PC-3 (cell line): ENCODE measurements at regions not wholly inside any gene's neighbourhood (a gene's known extent, or its start where the extent isn't known, plus 50 kb on each side); places are given as distances from the start of the nearest gene placed in this dataset.

Experiments used
- ATAC-seq: fragments of 200-7000 bp; cut with Tn5 transposase; 2 replicates; pipeline ENCODE4 v1.9.1; 2020; ENCODE audit warnings: mild to moderate bottlenecking, moderate library complexity
- BruUV-seq: library from RNA; stranded (reverse); fragments of 400-500 nt; replicated peaks from 2 replicates; lab custom pipeline; 2021; lab: Mats Ljungman, UMichigan
- CTCF ChIA-PET: fragments of 300-600 bp; sonication (Branson Sonifier 250); formaldehyde crosslinking; loops from one replicate; lab custom pipeline; 2022; ENCODE audit warnings: antibody characterized with exemption; lab: Charles Lee
- POLR2A ChIA-PET: fragments of 300-600 bp; sonication (Branson Sonifier 250); formaldehyde crosslinking; loops from one replicate; lab custom pipeline; 2022; ENCODE audit warnings: antibody characterized with exemption; ENCODE audit not compliant: unreplicated experiment; lab: Charles Lee
- DNase-seq: peaks from one replicate; pipeline ENCODE4 v3.0.0-alpha.2; 2015
- H2AFZ ChIP-seq: fragments of 300-600 bp; sonication (generic); 2 replicates; pipeline ENCODE4 v1.6.0; 2016; ENCODE audit warnings: antibody characterized with exemption, low read length
- H3F3A ChIP-seq: fragments of 300-600 bp; sonication (generic); one replicate; pipeline ENCODE4 v1.6.0; 2017; ENCODE audit warnings: antibody characterized with exemption, low read length, control low read depth, mild to moderate bottlenecking; ENCODE audit not compliant: unreplicated experiment
- H3K27ac ChIP-seq: fragments of 300-600 bp; sonication (generic); 2 replicates; pipeline ENCODE4 v1.5.1; 2016; ENCODE audit warnings: mild to moderate bottlenecking, low read length
- H3K27me3 ChIP-seq: fragments of 300-600 bp; sonication (generic); 2 replicates; pipeline ENCODE4 v1.6.1; 2016; ENCODE audit warnings: low read length, mixed read lengths
- H3K36me3 ChIP-seq: fragments of 300-600 bp; sonication (generic); 2 replicates; pipeline ENCODE4 v1.6.1; 2016; ENCODE audit warnings: low read depth, mixed run types, low read length, mixed read lengths
- H3K4me1 ChIP-seq: fragments of 300-600 bp; sonication (generic); 2 replicates; pipeline ENCODE4 v1.5.1; 2016; ENCODE audit warnings: low read length; ENCODE audit not compliant: insufficient read depth
- H3K4me2 ChIP-seq: fragments of 300-600 bp; sonication (generic); 2 replicates; pipeline ENCODE4 v1.6.0; 2016; ENCODE audit warnings: low read length
- H3K4me3 ChIP-seq: fragments of 300-600 bp; sonication (generic); 2 replicates; pipeline ENCODE4 v1.5.1; 2016; ENCODE audit warnings: mild to moderate bottlenecking, low read length, mixed read lengths
- H3K79me2 ChIP-seq: fragments of 300-600 bp; sonication (generic); 2 replicates; pipeline ENCODE4 v1.6.1; 2017; ENCODE audit warnings: low read length, mixed read lengths
- H3K9ac ChIP-seq: fragments of 300-600 bp; sonication (generic); 2 replicates; pipeline ENCODE4 v1.6.0; 2016; ENCODE audit warnings: mild to moderate bottlenecking, low read length
- H3K9me2 ChIP-seq: fragments of 300-600 bp; sonication (generic); replicated peaks from 2 replicates; pipeline ENCODE4 v1.6.1; 2016; ENCODE audit warnings: mixed run types, low read length, mixed read lengths
- H3K9me3 ChIP-seq: fragments of 300-600 bp; sonication (generic); 2 replicates; pipeline ENCODE4 v1.6.1; 2016; ENCODE audit warnings: low read length, mixed read lengths
- H4K20me1 ChIP-seq: fragments of 300-600 bp; sonication (generic); 2 replicates; pipeline ENCODE4 v1.6.1; 2016; ENCODE audit warnings: low read length, mixed read lengths
- CTCF ChIP-seq: fragments of 300-600 bp; sonication (generic); conservative IDR thresholded peaks from 2 replicates; pipeline ENCODE4 v1.5.1; 2017; ENCODE audit warnings: antibody characterized with exemption, low read depth, mild to moderate bottlenecking, low read length
- EZH2 ChIP-seq: fragments of 300-600 bp; sonication (generic); IDR thresholded peaks from one replicate; pipeline ENCODE4 v1.6.1; 2017; ENCODE audit warnings: antibody characterized with exemption, mild to moderate bottlenecking, low read length; ENCODE audit not compliant: unreplicated experiment
- EZH2phosphoT487 ChIP-seq: fragments of 300-600 bp; sonication (generic); IDR thresholded peaks from 2 replicates; pipeline ENCODE4 v1.6.1; 2018; ENCODE audit warnings: mild to moderate bottlenecking, antibody characterized with exemption, low read length, borderline replicate concordance
- intact Hi-C: fragments of 100-400 bp; cut with micrococcal nuclease; formaldehyde crosslinking; loops from 2 replicates; pipeline ENCODE4 v1.9.0; 2023

- Histone ChIP-seq H3K9me2 (no peaks in the 10 kb centered on the region), H3K4me2 (no peak overlapping the region), H3K36me3 (no peaks in the 10 kb centered on the region), H4K20me1 (no peaks in the 10 kb centered on the region), H2AFZ (no peak overlapping the region), H3K9ac (no peak overlapping the region), H3K9me3 (no peaks in the 10 kb centered on the region), H3K27ac (no peak overlapping the region), H3K79me2 (no peaks in the 10 kb centered on the region), H3K4me1 (no peaks in the 10 kb centered on the region), H3K4me3 (no peak overlapping the region), H3F3A (no peaks in the 10 kb centered on the region), H3K27me3 (no peaks in the 10 kb centered on the region)
- TF ChIP-seq EZH2 (no peak), CTCF (no peak), EZH2phosphoT487 (no peak)
- BruUV-seq: no TSS peak
- POLR2A ChIA-PET: no interaction called here
- DNase-seq (no peak), ATAC-seq (no peak)
- CTCF ChIA-PET: no interaction called here
- intact Hi-C loops: no loop called here
Measured at GRCh38 chr3:67923796-67924195, 269.4 kb upstream of the SUCLG2 start.

- H3K9me2 ChIP-seq: no peaks in the 10 kb centered on the region
- intact Hi-C loops: no loop called here
- ATAC-seq: no peak
- H3K79me2 ChIP-seq: no peaks in the 10 kb centered on the region
- no peaks in the 10 kb centered on the region for H3K9me3 ChIP-seq
- BruUV-seq: no TSS peak
- DNase-seq: no peak
- H3K9ac ChIP-seq: no peak overlapping the region
- H2AFZ ChIP-seq: no peak overlapping the region
- no peaks in the 10 kb centered on the region for H3K27me3 ChIP-seq
- H3K36me3 ChIP-seq: no peaks in the 10 kb centered on the region
- ChIA-PET CTCF (no interaction called here), POLR2A (no interaction called here)
- no peaks in the 10 kb centered on the region for H3K4me1 ChIP-seq
- H3K4me2 ChIP-seq: no peak overlapping the region
- H3K27ac ChIP-seq: no peak overlapping the region
- TF ChIP-seq EZH2 (no peak), EZH2phosphoT487 (no peak), CTCF (no peak)
- H3F3A ChIP-seq: no peaks in the 10 kb centered on the region
- H4K20me1 ChIP-seq: no peaks in the 10 kb centered on the region
- H3K4me3 ChIP-seq: no peak overlapping the region
Measured at GRCh38 chr3:67920969-67921368, 266.6 kb upstream of the SUCLG2 start.

- Histone ChIP-seq H3K9ac (no peak overlapping the region), H3K9me2 (no peaks in the 10 kb centered on the region), H3K4me2 (no peak overlapping the region), H3K4me3 (no peak overlapping the region), H3K9me3 (no peaks in the 10 kb centered on the region), H2AFZ (no peak overlapping the region), H3K79me2 (no peaks in the 10 kb centered on the region), H3F3A (no peaks in the 10 kb centered on the region), H3K4me1 (no peaks in the 10 kb centered on the region), H4K20me1 (no peaks in the 10 kb centered on the region), H3K36me3 (no peaks in the 10 kb centered on the region), H3K27ac (no peak overlapping the region), H3K27me3 (no peaks in the 10 kb centered on the region)
- ATAC-seq (no peak), DNase-seq (no peak)
- POLR2A ChIA-PET: no interaction called here
- CTCF ChIA-PET: no interaction called here
- BruUV-seq: no TSS peak
- intact Hi-C loops: no loop called here
- TF ChIP-seq EZH2: no peak
- TF ChIP-seq CTCF: no peak
- no peak for TF ChIP-seq EZH2phosphoT487
Measured at GRCh38 chr3:67920311-67920710, 265.9 kb upstream of the SUCLG2 start.
